GM12874 (cell line): ENCODE measurements at regions not wholly inside any gene's neighbourhood (a gene's known extent, or its start where the extent isn't known, plus 50 kb on each side); places are given as distances from the start of the nearest gene placed in this dataset.

Experiments used
- CTCF ChIP-seq: IDR thresholded peaks from 2 replicates; pipeline ENCODE4 v1.5.1; 2011; ENCODE audit warnings: low read depth, mild to moderate bottlenecking, control low read depth, low read length, moderate library complexity; ENCODE audit not compliant: insufficient read depth

- no peak for TF ChIP-seq CTCF
These were observed 627.4 kb upstream of the ADGRB3 start for GRCh38 chr6:68007717-68008116.

- no peak for TF ChIP-seq CTCF
These were observed 648.3 kb upstream of the ADGRB3 start for GRCh38 chr6:67986694-67987232.

- TF ChIP-seq CTCF, result no peak
These were observed 658.6 kb upstream of the ADGRB3 start for GRCh38 chr6:67976486-67976885.

- no peak for TF ChIP-seq CTCF
These were observed 660.2 kb upstream of the ADGRB3 start for GRCh38 chr6:67974931-67975330.

- TF ChIP-seq CTCF, result no peak
These were observed 663.3 kb upstream of the ADGRB3 start for GRCh38 chr6:67971812-67972211.

- no peak for TF ChIP-seq CTCF
These were observed 668.3 kb upstream of the ADGRB3 start for GRCh38 chr6:67966830-67967229.

- no peak for TF ChIP-seq CTCF
These were observed 678.7 kb upstream of the ADGRB3 start for GRCh38 chr6:67956352-67956751.
